Glutamatergic neuron (in vitro differentiated cells): ENCODE measurements at regions not wholly inside any gene's neighbourhood (a gene's known extent, or its start where the extent isn't known, plus 50 kb on each side); places are given as distances from the start of the nearest gene placed in this dataset.

ENCODE experiments used
- DNase-seq: peaks from one replicate; pipeline ENCODE4 v3.0.0; 2022
- H3K27ac Mint-ChIP-seq: one replicate; pipeline ENCODE4 v1.8.0; 2020; ENCODE audit warnings: mild to moderate bottlenecking, mixed read lengths, inconsistent platforms; ENCODE audit not compliant: unreplicated experiment
- H3K27me3 Mint-ChIP-seq: one replicate; pipeline ENCODE4 v1.8.0; 2020; ENCODE audit warnings: mild to moderate bottlenecking, moderate library complexity, mixed read lengths, inconsistent platforms; ENCODE audit not compliant: unreplicated experiment
- H3K36me3 Mint-ChIP-seq: one replicate; pipeline ENCODE4 v1.8.0; 2020; ENCODE audit warnings: mild to moderate bottlenecking, mixed read lengths, inconsistent platforms; ENCODE audit not compliant: unreplicated experiment
- H3K4me1 Mint-ChIP-seq: one replicate; pipeline ENCODE4 v1.8.0; 2020; ENCODE audit warnings: mild to moderate bottlenecking, low read depth, mixed read lengths, inconsistent platforms; ENCODE audit not compliant: unreplicated experiment
- H3K4me3 Mint-ChIP-seq: one replicate; pipeline ENCODE4 v1.8.0; 2020; ENCODE audit warnings: mild to moderate bottlenecking, mixed read lengths, inconsistent platforms; ENCODE audit not compliant: unreplicated experiment
- H3K9me3 Mint-ChIP-seq: one replicate; pipeline ENCODE4 v1.8.0; 2020; ENCODE audit warnings: mild to moderate bottlenecking, moderate library complexity, mixed read lengths, inconsistent platforms; ENCODE audit not compliant: unreplicated experiment
- TF ChIP-seq, protein P1 (sequence below): fragments of 200-600 bp; sonication (generic); IDR thresholded peaks from one replicate; pipeline ENCODE4 v1.5.0; 2021; ENCODE audit not compliant: partially characterized antibody, unreplicated experiment

- TF ChIP-seq, protein P1, sequence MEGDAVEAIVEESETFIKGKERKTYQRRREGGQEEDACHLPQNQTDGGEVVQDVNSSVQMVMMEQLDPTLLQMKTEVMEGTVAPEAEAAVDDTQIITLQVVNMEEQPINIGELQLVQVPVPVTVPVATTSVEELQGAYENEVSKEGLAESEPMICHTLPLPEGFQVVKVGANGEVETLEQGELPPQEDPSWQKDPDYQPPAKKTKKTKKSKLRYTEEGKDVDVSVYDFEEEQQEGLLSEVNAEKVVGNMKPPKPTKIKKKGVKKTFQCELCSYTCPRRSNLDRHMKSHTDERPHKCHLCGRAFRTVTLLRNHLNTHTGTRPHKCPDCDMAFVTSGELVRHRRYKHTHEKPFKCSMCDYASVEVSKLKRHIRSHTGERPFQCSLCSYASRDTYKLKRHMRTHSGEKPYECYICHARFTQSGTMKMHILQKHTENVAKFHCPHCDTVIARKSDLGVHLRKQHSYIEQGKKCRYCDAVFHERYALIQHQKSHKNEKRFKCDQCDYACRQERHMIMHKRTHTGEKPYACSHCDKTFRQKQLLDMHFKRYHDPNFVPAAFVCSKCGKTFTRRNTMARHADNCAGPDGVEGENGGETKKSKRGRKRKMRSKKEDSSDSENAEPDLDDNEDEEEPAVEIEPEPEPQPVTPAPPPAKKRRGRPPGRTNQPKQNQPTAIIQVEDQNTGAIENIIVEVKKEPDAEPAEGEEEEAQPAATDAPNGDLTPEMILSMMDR = no peak
- Mint-ChIP-seq H3K27ac (no peak overlapping the region), H3K36me3 (peaks cover 7% of the 10 kb centered on the region), H3K9me3 (peaks cover 5% of the 10 kb centered on the region), H3K4me3 (no peak overlapping the region), H3K27me3 (peaks cover 2% of the 10 kb centered on the region), H3K4me1 (peaks cover 8% of the 10 kb centered on the region)
- DNase-seq = no peak
Observed at GRCh38 chr12:42741771-42742510, 152.4 kb upstream of the PRICKLE1 start.

DNA sequence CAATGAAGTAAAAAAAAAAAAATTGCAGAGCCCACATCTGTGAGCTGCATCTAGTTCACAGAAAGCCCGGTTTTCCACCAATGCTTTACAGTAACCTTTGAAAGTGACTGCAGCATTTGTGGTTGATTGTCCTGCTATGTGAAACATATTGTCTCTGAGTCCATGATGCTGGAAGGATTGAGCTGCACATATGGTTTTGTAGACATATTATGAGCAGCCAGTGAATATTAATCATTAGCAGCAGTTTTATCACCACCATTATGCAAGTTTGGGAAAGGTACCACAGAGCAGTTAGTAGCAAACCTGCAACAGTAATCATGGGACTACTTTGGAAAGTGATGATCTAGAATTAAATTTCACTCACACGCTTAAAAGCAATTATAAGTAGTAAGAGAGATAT is 151.5 kb upstream of the PRICKLE1 start:
- peaks cover under 1% of the 10 kb centered on the region for H3K9me3 Mint-ChIP-seq
- H3K4me1 Mint-ChIP-seq = peaks cover 8% of the 10 kb centered on the region
- peaks cover under 1% of the 10 kb centered on the region for H3K36me3 Mint-ChIP-seq
- H3K27ac Mint-ChIP-seq = no peak overlapping the region
- no peak for DNase-seq
- H3K27me3 Mint-ChIP-seq = peaks cover 2% of the 10 kb centered on the region
- no peak overlapping the region for H3K4me3 Mint-ChIP-seq
- TF ChIP-seq, protein P1 = no peak

GRCh38 chr12:42737398-42737797 is 147.9 kb upstream of the PRICKLE1 start:
- no peak overlapping the region for H3K27ac Mint-ChIP-seq
- no peaks in the 10 kb centered on the region for H3K36me3 Mint-ChIP-seq
- H3K9me3 Mint-ChIP-seq = no peaks in the 10 kb centered on the region
- DNase-seq = no peak
- no peak overlapping the region for H3K4me3 Mint-ChIP-seq
- H3K27me3 Mint-ChIP-seq = no peaks in the 10 kb centered on the region
- TF ChIP-seq, protein P1 = no peak
- peaks cover 5% of the 10 kb centered on the region for H3K4me1 Mint-ChIP-seq

DNA sequence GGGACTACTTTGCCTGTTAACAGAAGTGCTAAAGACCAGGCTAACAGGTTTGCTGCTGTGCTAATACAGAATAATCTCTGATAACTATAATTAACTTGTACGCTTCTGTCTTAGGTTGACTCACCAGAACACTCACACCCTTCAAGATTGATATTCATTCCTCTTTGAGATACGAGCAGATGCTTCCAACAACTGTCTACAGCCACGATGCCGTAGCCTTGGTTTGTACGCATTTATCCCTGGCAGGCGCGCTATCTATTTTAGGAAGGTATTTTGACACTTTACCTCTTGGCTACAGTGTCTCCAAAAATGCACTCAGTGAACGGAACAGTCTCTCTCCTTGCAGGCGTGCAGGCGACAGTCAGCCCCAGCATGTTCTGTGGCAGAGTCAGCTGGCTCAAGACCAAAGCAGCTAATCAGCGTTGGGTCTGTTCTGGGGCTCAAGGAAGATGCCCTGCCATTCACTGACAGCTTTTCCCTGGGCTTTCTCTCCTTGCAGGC is 146.4 kb upstream of the PRICKLE1 start:
- no peaks in the 10 kb centered on the region for H3K4me1 Mint-ChIP-seq
- no peak for DNase-seq
- no peaks in the 10 kb centered on the region for H3K27me3 Mint-ChIP-seq
- no peaks in the 10 kb centered on the region for H3K9me3 Mint-ChIP-seq
- TF ChIP-seq, protein P1 = no peak
- H3K27ac Mint-ChIP-seq = no peak overlapping the region
- no peak overlapping the region for H3K4me3 Mint-ChIP-seq
- no peaks in the 10 kb centered on the region for H3K36me3 Mint-ChIP-seq

- DNase-seq = no peak
- no peaks in the 10 kb centered on the region for H3K27me3 Mint-ChIP-seq
- TF ChIP-seq, protein P1 = no peak
- H3K4me1 Mint-ChIP-seq = no peaks in the 10 kb centered on the region
- no peak overlapping the region for H3K4me3 Mint-ChIP-seq
- no peaks in the 10 kb centered on the region for H3K9me3 Mint-ChIP-seq
- no peaks in the 10 kb centered on the region for H3K36me3 Mint-ChIP-seq
- H3K27ac Mint-ChIP-seq = no peak overlapping the region
Observed at GRCh38 chr12:42733911-42734310, 144.4 kb upstream of the PRICKLE1 start.
